T-helper 22 cell (primary cell): ENCODE measurements at regions not wholly inside any gene's neighbourhood (a gene's known extent, or its start where the extent isn't known, plus 50 kb on each side); places are given as distances from the start of the nearest gene placed in this dataset.

ENCODE experiments used
- DNase-seq: peaks from one replicate; pipeline ENCODE4 v3.0.0-alpha.2; 2020; ENCODE audit warnings: low read depth

DNA sequence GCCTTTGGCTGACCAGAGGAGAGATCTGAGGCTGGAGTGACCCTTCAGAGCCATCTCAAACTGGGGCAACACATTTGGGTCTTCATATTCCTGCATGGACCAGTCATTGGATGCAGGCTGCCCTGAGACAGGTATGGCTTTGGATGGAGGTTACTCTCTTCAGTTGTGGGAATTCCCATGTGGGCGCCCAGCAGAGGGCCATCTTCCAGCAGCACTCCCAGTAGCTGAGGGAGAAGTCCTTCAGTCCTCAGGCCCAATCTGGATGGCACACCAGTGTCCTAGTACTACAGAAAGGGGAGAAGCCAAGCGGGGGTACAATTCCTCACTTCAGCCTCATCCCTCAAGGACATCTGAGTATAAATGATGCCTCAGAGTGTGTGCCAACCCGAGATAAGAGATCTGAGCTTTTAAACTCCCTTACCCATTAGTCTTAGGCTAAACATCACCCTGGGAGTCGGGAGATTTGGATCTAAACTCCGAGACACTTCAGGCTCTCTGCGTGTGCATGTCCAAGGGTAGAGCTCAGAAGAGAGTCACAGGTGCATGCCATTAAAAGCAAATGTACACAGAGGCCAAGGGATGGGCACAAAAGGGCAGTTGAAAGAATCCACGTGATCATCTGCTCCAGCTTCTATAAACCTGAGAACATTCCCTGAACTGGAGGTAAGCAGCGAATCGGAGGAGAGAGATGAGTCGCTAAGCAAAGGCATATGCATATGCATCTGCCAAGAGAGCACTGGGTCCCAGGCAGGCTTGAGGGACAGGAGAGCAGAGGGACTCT is 204.6 kb downstream of the CD83 start:
- no peak for DNase-seq

DNA sequence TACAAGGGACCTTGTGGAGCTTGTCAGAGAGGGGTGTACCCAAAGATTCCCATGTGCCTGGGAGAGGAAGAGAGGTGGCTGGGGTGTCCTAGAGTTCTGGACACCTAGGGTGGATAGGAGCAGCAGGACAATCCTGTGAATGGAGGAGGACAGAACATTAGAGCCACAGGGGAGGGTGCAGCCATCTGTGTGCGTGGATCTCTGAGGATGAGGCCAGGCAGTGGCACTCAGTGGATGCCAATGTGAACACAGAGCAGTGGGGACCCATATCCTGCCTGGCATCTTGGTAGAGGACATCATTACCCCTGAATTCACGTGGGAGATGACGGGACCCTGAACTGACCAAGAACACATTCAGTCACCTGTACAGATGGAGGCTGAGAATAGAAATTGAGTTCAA is 205.3 kb downstream of the CD83 start:
- no peak for DNase-seq

DNA sequence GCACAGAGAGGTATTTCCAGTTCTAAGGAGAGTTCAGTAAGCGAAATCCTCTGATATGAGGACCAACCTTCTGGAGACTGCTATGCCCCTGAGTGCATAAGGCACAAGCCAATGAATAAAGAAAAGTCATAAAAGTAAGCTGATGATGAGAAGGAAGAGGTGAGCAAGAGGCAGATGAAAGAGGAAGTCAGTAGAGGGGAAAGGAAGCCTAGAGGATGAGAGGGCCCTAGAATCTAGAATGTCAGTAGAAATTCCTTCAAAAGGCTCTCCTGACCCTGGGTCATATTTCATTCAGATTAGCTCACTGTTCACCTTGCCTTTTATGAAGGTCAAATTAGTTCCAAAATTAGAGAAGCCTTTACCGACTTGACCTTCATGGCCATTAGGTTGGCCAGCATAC is 209.2 kb downstream of the CD83 start:
- DNase-seq: no peak

DNA sequence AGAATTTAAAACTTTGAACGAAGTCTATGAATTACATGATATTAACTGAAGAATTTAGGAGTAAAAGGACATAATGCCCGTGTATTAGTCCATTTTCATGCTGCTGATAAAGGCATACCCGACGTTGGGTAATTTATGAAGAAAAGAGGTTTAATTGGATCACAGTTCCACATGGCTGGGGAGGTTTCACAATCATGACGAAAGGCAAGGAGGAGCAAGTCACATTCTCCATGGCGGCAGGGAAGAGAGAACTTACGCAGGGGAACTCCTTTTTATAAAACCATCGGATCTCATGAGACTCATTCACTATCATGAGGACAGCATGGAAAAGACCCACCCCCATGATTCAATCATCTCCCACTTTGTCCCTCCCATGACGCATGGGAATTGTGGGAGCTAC is 210.6 kb downstream of the CD83 start:
- no peak for DNase-seq

DNA sequence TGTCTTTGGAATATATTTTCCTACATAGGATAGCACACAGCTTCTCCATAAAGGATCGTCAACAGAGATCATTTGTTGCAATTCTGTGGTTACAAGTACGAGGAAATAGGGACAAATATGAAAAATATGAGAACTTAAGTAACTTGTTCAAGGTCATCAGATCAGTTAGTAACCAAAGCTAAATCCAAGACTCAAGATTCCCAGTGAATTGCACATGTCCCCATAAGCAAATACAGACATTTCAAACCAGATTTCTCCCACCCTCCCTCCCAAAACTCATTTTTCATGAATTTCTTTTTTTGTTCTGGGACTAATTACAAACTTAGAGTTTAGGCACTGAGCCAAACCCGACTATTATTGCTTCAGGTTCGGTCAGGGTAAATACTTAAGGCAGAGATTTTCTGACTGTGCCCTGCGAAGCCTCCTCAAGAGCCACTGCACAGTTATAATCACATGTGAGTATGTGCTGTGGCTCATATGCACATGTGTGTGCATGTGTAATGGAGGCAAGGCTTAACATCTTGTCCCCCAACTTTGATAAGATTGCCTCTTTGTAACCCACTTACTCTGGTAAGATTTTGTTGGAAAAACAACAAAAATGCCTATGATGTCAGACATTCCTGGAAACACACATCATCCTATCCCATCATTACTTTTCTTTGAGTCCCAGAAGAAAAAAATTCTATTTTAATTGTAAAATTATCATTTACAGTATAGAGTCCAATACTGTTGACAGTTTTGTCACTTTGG is 216.2 kb downstream of the CD83 start:
- no peak for DNase-seq

DNA sequence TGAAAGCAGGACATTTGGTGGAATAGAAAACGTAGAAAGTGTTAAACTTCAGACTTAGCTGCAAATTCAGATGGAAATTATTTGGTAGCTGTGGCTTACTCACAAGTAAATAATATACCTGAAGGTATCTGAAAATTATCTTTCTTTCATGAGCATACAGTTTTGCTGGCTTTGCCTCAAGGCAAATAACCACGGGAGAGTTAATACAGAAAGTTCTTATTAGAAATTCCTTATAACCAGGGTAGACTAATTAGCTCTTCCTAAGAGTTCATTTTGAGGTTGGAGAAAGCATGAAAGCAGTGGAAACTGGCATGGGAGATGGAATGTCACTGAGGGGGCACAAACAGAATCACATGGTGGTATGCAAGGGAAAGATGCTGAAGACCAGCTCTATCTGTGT is 217.5 kb downstream of the CD83 start:
- no peak for DNase-seq

DNA sequence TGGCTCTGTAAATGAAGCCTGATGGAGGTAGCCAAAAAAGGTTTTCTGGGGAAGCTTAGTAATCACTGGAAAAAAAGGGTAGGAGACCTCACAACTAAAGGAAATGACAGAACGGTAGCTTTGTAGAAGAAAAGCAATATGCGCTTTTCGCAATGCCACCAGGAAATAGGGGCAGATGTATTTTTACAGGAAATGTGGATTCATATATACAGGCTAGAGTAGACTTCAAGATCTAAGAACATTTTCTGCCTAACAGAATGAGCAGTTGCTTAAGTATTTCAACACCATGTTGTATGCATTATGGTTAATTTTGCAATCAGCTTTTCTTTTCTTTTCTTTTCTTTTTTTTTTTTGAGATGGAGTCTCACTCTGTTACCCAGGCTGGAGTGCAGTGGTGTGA is 219.6 kb downstream of the CD83 start:
- DNase-seq: no peak

DNA sequence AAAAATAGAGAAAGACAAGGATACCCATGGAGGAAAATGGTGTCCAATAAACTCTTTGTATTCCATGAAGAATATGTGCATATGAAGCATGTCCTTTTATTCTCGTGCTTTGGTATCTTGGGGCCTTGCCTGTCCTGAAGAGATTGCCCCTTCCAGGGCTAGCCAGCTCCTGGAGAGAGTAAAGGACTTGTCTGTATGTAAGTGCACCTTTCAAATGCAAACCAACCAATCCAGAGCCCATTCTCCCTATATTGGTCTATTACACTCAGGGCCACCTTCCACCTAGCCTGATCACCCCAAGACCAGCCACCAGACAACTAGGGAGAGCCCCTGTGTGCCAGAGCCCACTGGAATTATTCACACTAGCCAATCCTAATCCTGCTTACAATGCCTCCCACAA is 221.6 kb downstream of the CD83 start:
- no peak for DNase-seq

DNA sequence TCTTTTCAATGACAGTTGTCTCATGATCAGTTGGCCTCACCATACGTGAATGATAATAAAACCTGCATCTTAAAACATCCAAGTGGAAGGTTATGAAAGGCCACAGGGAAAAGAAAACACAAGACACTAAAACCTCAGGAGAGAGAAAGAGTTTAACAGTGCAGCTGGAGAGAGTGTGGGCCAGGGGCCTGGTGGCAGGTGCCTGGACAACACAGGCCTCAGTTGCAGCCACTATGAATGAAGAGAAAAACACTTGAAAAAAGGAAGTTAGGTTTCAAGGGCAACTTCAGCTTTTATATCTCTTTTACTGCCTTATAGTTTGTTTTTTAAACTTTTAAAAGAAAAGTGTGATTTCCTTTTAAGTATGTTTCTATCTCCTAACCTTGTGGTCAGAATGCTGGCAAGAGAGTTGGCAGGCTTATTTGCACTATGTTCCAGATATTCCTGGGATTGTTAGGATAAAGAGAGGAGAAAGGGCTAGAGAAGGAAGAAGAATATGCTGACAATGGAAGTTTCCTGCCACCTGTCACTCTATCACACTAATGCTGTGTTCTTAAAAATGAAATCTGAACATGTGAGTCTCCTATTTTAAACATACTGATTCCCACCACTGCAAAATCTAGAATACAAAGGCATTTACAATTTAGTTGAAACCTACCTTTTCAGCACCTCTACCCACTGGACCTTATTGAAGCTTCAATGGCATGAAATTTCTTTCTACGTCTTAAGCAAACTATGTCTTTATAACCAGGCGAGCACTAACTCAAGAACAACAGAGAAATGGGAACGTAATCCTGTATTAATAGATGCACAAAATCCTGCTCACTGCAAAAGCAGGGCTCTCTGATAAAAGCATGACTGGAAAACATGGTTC is 222.4 kb downstream of the CD83 start:
- DNase-seq: no peak

DNA sequence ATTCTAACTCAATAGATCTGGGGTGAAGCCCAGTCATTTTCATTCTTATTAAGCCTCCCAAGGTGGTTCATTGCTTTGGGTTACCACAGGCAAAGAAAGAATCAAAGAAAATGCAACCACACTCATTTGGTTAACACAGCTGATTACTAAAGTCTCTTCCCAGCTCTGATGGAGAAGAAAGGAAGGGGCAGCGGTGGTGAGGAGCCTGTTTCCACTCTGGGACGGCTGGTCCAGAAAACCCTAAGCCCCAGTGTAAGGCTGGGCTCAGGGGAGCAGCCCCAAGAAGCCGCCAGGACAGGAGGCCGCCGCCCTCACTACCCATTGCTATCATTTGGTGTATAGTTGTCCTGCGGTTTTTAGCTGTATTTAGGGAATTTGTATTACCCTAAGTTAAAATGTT is 226.9 kb downstream of the CD83 start:
- no peak for DNase-seq

DNA sequence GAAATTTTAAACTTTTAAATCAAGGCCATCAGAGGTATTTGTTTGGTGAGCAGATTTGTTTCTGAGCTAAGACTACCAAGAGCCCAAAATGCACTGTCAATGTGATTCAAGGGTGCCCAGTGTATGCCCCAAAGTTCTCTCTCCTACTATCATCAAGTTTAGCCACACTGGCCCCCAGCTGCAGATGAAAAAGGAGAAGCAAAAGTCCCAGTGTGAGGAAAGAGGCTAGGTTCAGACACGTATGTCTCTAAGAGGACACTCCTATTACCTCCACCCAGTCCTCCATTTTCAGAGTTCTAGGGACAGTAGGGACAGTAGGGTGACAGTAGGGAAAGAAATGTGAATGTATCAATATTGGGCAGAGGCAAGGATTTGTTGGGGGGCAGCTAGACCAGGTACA is 230.8 kb downstream of the CD83 start:
- DNase-seq: no peak

DNA sequence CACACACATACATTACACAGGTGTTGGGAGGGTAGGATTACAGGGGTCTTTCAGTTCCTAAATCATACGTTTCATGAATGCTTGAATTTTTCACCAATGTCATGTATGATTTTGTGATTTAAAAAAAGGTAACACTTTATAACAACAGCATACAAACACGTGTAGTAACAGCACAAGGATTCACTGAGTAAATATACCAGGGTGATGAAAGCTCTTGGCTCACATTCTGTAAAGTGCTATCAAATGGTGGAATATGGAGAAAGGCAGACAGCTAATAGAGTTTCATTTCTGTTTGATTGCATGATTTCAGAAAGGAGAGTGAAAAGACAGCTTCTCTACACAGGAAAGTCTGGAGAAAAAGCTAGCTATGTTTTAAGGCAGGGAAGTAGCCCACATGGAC is 231.9 kb downstream of the CD83 start:
- no peak for DNase-seq

DNA sequence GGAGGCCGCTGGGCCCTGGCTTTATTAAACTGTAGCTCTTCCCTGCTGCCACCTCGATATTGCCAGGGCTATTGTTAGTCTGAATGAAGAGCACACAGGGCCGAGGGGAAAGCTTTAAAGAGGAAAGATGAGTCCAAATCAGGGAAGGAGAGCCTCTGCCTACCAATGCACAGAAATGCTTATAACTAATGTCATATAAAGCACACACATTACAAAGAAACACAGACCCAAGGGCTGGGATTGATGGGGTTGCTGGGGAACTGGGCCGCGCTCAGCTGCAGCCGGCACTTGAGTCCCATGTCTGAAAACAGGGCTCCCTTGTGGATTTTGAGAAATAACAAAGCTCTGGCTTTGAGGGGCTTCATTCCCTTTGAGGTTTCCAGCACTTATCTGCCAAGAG is 232.6 kb downstream of the CD83 start:
- DNase-seq: no peak

DNA sequence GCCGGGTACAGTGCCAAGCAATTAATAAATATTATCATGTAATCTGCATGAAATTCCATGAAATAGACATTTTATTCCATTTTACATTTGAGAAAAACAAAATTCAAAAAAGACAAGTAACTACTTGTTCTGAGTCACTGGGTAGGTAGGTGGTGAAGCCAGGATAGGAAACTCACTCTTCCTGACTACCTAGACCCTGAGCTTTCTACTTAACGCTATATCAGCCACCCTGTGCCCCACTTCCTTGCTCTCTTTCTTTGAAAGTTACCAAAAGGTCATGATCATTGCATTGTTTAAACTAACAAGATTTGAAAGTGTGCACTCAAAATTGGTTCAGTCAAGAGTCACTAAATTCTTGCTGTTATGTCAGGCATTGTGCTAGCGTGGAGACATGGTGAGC is 235.7 kb downstream of the CD83 start:
- no peak for DNase-seq

DNA sequence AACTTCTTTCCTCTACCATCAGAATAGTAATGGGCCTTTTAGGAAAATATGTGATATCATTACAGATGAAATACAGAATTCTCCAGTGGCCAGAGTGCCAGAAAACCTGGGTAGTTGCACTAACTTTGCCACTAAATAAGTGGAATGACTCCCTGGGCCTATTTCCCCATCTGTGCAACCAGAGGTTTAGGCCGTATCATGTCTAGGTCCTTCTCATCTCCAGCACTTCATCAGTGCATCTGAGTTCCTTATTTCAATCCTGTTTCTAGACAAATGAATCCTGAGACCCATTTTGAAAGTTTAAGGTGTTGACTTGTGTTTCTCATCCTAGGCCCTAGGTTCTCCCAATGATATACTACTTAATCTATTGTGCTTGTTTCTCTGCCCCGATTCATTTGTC is 236.2 kb downstream of the CD83 start:
- no peak for DNase-seq

DNA sequence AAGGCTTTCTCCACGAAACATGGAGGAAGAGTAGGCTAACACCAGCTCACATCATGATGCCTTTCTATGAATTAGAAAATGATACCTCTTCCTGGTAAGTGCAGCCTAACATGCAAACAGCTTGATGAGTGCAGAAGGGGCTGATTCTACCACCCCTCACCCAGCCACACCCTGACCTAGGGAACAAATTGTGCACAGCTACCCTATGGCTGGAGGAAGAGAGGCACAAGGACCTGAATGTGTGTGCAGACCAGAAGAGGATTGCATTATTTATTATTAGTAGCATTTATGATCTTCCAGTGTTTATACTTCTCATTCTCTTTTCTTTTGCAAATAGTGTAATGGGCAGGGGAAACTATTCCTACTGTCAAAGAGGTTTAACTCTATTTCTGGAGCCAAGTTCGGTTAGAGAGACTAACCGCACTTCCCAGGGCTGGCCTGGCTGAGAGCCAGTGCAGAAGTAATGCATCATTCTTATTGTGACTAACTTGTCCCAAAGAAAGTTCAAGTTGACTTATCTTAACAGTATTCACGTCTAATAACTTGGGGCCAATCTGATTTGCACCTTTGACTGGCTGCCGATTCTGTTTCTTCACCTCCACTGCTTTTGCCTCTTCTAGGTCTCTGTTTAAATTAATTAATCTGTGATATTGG is 237.5 kb downstream of the CD83 start:
- DNase-seq: no peak

DNA sequence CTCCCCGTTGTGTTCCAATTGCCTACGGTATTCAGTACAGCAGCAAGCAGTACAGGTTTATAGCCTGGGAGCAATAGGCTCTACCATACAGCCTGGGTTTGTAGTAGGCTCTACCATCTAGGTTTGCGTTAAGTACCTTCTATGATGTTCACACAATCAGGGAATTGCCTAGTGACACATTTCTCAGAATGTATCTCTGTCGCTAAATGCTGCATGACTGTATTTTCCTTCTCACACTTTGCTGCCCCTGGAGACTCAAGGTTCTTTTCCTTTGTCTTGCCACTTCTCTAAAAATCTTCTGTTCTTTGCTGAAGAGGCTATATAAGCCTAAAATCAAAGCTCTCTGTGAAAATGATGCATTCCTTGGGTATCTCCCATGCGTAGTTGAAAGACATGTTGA is 241.9 kb downstream of the CD83 start:
- DNase-seq: no peak

DNA sequence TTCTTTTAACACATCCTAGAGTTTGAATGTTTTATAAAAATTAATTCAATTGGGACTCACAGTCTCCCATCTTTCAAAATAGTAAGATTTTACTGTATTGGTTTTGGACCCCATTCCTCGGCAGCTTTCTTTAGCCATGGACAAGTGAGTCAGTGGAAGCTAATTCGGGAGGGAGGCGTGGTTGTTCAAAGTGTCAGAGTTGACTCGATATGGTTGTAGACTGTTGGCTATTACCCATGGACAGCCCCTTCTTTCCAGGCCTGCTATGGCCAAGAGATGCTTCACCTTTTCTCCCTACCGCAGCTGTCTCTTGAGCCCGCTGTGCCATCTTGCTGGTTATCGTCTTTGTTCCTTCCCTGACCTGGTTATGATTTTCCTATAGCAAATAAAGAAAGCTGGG is 243.0 kb downstream of the CD83 start:
- DNase-seq: no peak

DNA sequence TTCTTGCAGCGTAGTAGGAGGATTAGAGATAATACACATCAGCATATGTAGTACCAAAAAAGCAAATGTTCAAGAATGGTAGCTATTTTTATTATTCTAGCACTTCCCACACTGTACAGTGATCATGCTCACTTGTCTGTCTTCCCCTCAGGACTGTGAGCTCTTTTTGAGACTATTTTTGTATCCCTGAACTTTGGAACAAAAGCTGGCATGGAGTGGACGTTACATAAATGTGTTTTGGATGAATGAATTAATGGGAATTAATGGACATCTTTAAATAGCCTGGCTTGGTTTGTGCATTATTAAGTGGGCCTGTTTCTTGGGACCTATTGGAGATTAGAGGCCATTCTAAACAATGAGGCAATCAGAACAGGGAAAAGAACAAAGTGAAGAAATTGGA is 243.7 kb downstream of the CD83 start:
- no peak for DNase-seq

DNA sequence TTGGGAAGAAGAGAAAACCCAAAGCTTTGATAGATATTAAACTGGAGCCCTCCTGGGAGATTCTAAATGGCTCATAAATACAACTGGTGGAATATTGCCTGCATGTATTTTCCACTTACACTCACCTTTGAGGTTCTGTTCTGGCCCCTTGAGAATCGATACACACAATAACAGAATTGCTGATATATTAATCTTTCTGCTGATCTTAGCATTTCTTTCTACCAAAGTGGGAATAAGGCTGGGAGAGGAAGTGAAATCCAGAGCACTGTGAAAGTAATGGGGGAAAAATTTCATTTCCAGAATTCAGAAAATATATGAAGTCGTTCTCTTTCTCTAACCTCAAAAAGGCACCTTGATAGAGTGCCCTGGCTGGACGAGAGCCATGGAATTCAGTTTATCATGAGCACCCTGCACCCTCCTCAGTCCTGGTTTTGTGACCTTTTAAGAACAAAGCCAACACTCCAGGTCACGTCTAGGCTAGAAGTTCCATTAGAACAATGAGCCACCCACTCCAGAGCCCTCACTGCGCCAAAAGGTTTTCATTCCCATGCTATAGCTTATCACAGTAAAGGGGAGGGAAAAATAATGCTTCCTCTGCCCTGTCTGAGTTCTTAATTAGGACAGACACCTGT is 244.5 kb downstream of the CD83 start:
- no peak for DNase-seq

DNA sequence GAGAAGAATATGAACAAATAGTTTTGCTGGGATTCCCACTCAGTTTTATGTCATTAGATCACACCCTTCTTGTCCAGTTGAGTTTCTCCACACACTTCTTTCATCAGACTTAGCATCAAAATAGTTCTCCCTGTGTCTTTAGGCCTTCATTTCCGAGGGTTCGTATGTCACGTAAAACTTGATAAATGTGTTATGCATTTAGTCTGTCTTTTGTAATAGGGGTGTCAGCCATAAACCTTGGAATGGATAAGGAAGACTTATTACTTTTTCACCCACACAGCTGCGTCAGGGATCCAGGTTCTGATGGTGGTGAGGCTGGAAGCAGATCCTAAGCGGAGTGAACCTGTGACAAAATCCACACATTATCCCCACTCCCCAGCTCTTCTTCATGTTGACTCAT is 246.8 kb downstream of the CD83 start:
- DNase-seq: no peak

DNA sequence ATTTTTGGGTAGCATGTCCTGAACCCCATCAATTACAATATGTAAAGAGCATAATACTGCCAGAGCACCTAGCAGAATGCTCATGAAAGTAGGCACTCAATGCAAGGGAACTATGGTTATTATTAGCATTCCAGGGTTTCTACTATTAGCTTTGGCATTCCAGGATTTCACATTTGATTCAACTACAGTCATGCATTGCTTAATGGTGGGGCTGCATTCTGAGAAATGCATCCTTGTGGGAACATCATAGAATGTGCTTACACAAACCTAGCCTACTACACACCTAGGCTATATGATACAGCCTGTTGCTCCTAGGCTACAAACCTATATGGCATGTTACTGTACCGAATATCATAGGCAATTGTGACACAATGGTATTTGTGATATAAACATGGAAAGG is 247.8 kb downstream of the CD83 start:
- DNase-seq: no peak
